IPS DF 4.7 (cell line): ENCODE measurements at regions not wholly inside any gene's neighbourhood (a gene's known extent, or its start where the extent isn't known, plus 50 kb on each side); places are given as distances from the start of the nearest gene placed in this dataset.
"Not testable (repeated sequence)": the region's sequence is repeated elsewhere in the genome, so short reads cannot be mapped to it uniquely, and the experiment has no call there.

Experiments used
- DNase-seq: peaks from one replicate; pipeline ENCODE4 v3.0.0-alpha.2; 2013; ENCODE audit warnings: low spot score; ENCODE audit errors: extremely low read depth

GRCh38 chr20:48492015-48492714 lies 335.6 kb downstream of the PREX1 start:
- DNase-seq, result no peak

GRCh38 chr20:48490961-48491831 lies 336.6 kb downstream of the PREX1 start:
- no peak for DNase-seq

- not testable (repeated sequence) for DNase-seq
These were observed 337.5 kb downstream of the PREX1 start for GRCh38 chr20:48490341-48490740.

- no peak for DNase-seq
These were observed 338.1 kb downstream of the PREX1 start for GRCh38 chr20:48489656-48490055.

- DNase-seq, result no peak
These were observed 338.7 kb downstream of the PREX1 start for GRCh38 chr20:48489046-48489463.

GRCh38 chr20:48488334-48489034 lies 339.3 kb downstream of the PREX1 start:
- DNase-seq, result not testable (repeated sequence)

GRCh38 chr20:48486065-48486464 lies 341.7 kb downstream of the PREX1 start:
- no peak for DNase-seq

- DNase-seq, result not testable (repeated sequence)
These were observed 342.6 kb downstream of the PREX1 start for GRCh38 chr20:48485153-48485552.

- DNase-seq, result no peak
These were observed 344.3 kb downstream of the PREX1 start for GRCh38 chr20:48483334-48484066.

GRCh38 chr20:48482790-48483189 lies 345.0 kb downstream of the PREX1 start:
- DNase-seq, result no peak

GRCh38 chr20:48480216-48480772 lies 347.5 kb downstream of the PREX1 start:
- DNase-seq, result no peak

GRCh38 chr20:48478806-48479585 lies 348.8 kb downstream of the PREX1 start:
- no peak for DNase-seq

- no peak for DNase-seq
These were observed 349.4 kb downstream of the PREX1 start for GRCh38 chr20:48478370-48478769.

GRCh38 chr20:48476854-48477253 lies 350.9 kb downstream of the PREX1 start:
- no peak for DNase-seq

- DNase-seq, result no peak
These were observed 353.8 kb downstream of the PREX1 start for GRCh38 chr20:48474022-48474421.

- DNase-seq, result no peak
These were observed 355.9 kb downstream of the PREX1 start for GRCh38 chr20:48471759-48472408.

- DNase-seq, result no peak
These were observed 356.6 kb downstream of the PREX1 start for GRCh38 chr20:48471176-48471575.

GRCh38 chr20:48470141-48470540 lies 357.7 kb downstream of the PREX1 start:
- no peak for DNase-seq

GRCh38 chr20:48469026-48469425 lies 358.8 kb downstream of the PREX1 start:
- DNase-seq, result no peak

- DNase-seq, result no peak
These were observed 359.2 kb downstream of the PREX1 start for GRCh38 chr20:48468571-48468970.
